GM12875 (cell line): ENCODE measurements at regions not wholly inside any gene's neighbourhood (a gene's known extent, or its start where the extent isn't known, plus 50 kb on each side); places are given as distances from the start of the nearest gene placed in this dataset.

Source experiments
- H3K4me3 ChIP-seq: one replicate; pipeline ENCODE4 v1.5.1; 2011; ENCODE audit warnings: low read depth, low read length, control low read depth
- TF ChIP-seq, protein P1 (sequence below): IDR thresholded peaks from 2 replicates; pipeline ENCODE4 v1.5.1; 2011; ENCODE audit warnings: low read depth, mild to moderate bottlenecking, control low read depth, inconsistent platforms, low read length, moderate library complexity, borderline replicate concordance; ENCODE audit not compliant: insufficient read depth

DNA sequence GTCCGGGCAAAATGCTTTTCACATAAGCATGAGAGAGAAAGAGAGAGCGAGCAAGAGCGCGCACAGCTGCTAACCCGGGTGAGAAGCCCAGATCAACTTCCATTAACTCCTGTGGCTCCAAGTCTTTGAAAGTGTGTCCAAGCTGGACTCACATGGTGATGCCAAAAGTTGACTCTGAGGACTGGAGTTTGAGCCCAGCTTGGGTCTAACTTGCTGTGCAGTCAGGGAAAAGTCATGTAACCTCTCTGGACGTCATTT is 357.2 kb upstream of the SULF2 start:
- TF ChIP-seq, protein P1, sequence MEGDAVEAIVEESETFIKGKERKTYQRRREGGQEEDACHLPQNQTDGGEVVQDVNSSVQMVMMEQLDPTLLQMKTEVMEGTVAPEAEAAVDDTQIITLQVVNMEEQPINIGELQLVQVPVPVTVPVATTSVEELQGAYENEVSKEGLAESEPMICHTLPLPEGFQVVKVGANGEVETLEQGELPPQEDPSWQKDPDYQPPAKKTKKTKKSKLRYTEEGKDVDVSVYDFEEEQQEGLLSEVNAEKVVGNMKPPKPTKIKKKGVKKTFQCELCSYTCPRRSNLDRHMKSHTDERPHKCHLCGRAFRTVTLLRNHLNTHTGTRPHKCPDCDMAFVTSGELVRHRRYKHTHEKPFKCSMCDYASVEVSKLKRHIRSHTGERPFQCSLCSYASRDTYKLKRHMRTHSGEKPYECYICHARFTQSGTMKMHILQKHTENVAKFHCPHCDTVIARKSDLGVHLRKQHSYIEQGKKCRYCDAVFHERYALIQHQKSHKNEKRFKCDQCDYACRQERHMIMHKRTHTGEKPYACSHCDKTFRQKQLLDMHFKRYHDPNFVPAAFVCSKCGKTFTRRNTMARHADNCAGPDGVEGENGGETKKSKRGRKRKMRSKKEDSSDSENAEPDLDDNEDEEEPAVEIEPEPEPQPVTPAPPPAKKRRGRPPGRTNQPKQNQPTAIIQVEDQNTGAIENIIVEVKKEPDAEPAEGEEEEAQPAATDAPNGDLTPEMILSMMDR, result no peak
- no peak overlapping the region for H3K4me3 ChIP-seq

DNA sequence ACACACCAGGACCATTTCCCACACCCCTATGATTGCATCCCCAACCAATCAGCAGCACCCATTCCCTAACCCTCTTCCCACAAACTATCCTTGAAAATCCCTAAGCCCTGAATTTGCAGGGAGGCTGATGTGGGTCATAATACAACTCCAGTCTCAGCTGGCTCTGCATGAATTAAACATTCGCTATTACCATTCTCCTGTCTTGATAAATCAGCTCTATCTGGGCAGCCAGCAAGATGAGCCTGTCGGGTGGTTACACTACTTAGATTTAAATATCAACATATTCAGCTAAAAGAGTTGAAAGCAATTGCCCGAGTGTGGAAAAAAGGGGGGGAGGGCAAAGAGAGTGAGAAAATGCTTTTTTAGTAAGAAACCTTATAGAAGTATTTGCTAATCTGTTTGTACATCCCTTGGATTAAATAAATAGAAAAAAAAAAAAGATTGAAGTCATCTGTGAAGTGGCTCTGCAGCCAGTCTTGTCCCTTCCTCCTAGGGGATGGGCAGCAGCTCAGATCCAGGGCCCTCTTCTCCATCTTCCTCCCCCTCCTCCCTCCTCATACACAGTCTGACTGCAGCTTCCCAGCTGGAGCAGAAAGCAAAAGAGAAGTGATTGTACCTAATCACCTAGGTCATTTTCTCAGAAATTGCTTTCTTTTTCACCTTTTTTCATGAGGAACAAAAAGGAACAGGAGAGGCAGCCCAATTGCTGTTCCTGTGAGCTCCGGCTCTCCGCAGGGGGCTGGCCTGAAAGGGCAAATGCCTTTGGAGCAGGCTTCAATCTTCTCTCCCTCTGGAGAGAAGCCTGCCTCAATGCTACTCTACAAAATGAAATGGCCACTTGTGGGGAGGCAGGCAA is 356.6 kb upstream of the SULF2 start:
- no peak overlapping the region for H3K4me3 ChIP-seq
- TF ChIP-seq, protein P1, result no peak

DNA sequence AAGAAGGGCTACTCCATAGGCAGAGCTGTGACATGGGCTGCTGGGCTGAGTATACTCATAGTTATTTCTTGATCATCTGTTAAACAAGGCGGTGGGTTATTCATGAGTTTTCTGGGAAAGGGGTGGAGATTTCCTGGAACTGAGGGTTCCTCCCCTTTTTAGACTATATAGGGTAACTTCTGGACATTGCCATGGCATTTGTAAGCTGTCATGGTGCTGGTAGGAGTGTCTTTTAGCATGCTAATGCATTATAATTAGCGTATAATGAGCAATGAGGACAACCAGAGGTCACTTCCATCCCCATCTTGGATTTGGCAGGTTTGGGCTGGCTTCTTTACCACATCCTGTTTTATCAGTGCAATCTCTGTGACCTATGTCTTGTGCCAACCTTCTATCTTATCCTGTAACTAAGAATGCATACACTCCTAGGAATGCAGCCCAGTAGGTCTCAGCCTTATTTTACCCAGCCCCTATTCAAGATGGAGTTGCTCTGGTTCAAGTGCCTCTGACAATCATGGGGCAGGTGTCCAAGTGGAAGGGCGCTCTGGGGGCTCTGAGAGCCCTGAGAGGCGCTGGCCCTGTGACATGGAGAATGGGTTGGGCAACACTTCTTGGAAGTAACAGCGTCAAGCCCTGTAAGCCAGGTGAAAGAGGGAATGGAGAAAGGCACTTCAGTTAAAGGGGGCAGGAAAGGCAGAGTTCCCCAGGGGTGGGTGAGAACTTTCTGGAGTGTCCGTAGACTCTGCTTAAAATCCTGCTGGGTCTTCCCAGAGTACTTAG is 354.2 kb upstream of the SULF2 start:
- H3K4me3 ChIP-seq, result no peak overlapping the region
- TF ChIP-seq, protein P1, result no peak

DNA sequence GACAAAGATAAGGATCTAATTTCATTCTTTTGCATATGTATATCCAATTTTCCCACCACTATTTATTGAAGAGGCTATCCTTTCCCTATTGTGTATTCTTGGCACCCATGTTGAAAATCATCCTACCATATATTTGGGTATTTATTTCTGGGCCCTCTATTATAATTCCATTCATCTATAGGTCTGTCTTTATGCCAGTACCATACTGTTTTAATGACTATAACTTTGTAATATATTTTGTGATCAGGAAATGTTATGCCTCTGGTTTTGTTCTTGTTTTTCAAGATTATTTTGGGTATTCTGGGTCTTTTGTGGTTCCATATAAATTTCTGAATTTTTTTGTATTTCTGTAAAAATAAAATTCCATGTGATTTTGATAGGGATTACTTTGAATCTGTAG is 347.6 kb upstream of the SULF2 start:
- H3K4me3 ChIP-seq, result no peak overlapping the region
- TF ChIP-seq, protein P1, result no peak

DNA sequence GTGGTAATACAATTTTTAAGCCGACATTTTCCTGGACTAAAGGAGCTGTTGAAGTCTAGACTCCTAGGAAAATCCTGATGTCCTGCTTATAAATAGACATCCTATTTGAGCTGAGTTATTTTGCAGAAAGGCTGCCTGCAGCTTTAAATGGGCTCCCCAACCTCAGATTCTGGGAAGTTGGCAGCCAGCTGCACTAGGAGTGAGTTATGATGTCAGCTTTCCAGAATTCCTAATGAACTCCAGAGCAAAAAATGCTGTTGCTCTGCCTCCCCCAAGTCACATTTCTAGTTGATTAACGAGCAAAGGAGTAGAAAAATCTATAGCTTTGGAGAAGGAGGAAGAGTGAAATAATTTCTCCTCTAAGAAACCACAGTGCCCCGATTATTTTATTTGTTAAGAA is 346.3 kb upstream of the SULF2 start:
- TF ChIP-seq, protein P1, result no peak
- H3K4me3 ChIP-seq, result no peak overlapping the region

DNA sequence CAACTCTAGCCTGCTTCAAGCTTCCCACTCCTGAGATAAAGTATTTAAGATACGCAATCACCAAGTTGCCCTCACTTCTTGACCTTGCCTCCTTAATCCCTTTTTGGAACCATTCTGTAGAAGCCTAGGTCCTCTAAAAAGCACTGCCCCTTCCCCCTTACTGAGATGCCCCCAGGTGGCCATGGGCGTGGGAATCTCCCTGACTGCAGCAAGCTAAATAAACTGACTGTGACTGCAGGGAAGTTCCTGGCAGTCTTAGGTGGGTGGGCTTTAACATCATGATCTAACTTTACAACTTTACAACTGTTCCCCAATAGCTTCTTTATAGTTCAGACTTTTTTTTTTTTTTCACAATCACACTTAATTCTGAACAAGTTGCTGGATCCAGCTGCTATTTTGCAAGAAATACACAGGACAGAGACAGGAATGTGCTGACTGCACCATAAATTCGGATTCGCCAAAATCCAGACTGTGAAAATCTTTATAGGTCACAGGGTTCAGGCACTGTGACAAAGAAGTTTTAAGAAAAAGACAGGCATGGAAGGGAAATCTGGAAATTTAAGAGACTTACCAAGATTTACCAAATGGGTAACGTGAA is 344.2 kb upstream of the SULF2 start:
- TF ChIP-seq, protein P1, result no peak
- no peak overlapping the region for H3K4me3 ChIP-seq
